Cardiac fibroblast (primary cell): ENCODE measurements at regions not wholly inside any gene's neighbourhood (a gene's known extent, or its start where the extent isn't known, plus 50 kb on each side); places are given as distances from the start of the nearest gene placed in this dataset.
A peak's percentile ranks its signal among the peaks of the same experiment; 100 is the strongest.

Experiments
- DNase-seq, 2 donors: peaks; one replicate each; pipeline versions ENCODE4 v3.0.0 to v3.0.0-alpha.2; 2010; ENCODE audit warnings: low read depth in 2 of 2
- H3K4me3 ChIP-seq, 2 donors: replicated peaks in 1 of 2; 1 replicate in 1 of 2; 2 replicates in 1 of 2; pipeline ENCODE4 v1.5.1; 2011; ENCODE audit warnings: low read depth in 2 of 2, low read length in 2 of 2, mild to moderate bottlenecking in 2 of 2, moderate library complexity in 1 of 2
- TF ChIP-seq, protein P1 (sequence below): IDR thresholded peaks from one replicate; pipeline ENCODE4 v1.5.1; 2011; ENCODE audit warnings: low read depth, mild to moderate bottlenecking, low read length, inconsistent platforms

DNA sequence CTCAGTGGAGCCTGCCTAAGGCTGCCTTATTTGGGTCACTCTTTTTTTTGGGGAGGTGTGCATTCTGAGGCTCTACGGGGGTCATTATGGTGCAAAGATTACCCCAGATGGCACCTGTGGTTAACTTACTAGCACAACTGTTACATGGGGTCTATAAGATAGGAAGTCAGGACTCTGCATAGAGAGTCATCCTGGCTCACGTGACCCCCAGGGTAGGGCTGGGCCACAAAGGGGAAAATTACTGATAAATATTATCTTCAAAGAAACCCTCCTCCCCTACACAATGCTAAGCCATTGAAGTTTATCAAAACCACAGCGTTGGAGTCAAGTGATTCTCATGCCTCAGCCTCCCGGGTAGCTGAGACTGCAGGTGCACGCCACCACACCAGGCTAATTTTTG, 397.1 kb downstream of the MN1 start:
- H3K4me3 ChIP-seq: no peak overlapping the region
- no peak for DNase-seq
- TF ChIP-seq, protein P1, sequence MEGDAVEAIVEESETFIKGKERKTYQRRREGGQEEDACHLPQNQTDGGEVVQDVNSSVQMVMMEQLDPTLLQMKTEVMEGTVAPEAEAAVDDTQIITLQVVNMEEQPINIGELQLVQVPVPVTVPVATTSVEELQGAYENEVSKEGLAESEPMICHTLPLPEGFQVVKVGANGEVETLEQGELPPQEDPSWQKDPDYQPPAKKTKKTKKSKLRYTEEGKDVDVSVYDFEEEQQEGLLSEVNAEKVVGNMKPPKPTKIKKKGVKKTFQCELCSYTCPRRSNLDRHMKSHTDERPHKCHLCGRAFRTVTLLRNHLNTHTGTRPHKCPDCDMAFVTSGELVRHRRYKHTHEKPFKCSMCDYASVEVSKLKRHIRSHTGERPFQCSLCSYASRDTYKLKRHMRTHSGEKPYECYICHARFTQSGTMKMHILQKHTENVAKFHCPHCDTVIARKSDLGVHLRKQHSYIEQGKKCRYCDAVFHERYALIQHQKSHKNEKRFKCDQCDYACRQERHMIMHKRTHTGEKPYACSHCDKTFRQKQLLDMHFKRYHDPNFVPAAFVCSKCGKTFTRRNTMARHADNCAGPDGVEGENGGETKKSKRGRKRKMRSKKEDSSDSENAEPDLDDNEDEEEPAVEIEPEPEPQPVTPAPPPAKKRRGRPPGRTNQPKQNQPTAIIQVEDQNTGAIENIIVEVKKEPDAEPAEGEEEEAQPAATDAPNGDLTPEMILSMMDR: no peak

DNA sequence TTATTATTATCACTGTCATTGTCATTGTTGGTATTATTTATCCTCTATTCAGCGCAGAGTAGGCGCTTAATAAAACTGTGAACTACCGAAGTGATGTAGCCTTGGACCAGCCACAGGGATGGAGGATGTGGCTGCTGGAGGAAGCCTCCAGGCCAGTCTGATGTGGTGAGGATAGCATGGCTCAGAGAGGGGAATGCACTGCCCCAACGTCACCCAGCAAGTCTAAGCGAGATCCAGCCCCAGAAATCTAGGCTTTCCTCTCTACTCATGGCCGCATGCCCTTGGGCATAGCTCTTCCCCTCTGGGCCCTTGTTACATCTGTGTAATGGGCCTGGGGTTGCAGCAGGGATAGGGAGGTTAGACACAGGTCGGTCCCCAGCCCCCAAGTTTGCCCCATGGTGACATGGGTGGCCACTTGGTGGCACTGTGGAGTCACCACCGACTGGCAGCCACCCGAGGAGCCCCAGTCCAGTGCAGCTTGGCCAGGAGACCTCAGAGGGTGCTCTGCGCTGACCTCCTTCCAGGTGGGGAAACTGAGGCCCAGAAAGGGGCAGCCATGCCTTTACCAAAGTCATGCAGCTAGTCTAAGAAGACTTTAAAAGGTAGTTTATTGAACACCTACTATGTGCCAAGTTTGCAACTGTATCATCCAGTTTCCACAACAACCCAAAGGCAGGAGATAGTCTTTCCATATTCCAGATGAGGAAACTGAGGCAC, 395.7 kb downstream of the MN1 start:
- TF ChIP-seq, protein P1: peak; percentile 81
- no peak overlapping the region for H3K4me3 ChIP-seq
- DNase-seq: peak; percentile 68 to 69

DNA sequence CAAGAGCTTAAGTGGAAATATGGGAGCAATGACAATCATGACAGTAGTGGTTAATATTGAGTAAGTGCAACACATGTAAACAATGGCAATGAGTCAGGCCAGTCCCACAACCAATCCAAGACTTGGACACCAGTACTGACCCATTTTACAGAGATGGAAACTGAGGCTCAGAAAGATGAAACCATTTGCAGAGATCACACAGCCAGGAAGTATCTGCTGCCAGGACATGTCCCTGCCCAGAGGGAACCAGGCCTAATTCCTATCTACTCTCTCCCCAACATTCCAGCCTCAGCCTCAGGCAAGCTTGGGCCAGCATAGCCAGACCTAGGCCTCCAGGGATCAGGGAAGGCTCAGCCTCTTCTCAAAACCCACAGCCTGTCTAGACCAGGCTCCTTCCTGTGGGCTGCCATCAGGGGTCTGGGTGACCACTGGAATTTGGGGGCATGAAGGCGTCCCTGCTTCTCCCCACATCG, 395.1 kb downstream of the MN1 start:
- TF ChIP-seq, protein P1: no peak
- DNase-seq: peak in 1 of 2 donors; percentile 51
- H3K4me3 ChIP-seq: no peak overlapping the region

DNA sequence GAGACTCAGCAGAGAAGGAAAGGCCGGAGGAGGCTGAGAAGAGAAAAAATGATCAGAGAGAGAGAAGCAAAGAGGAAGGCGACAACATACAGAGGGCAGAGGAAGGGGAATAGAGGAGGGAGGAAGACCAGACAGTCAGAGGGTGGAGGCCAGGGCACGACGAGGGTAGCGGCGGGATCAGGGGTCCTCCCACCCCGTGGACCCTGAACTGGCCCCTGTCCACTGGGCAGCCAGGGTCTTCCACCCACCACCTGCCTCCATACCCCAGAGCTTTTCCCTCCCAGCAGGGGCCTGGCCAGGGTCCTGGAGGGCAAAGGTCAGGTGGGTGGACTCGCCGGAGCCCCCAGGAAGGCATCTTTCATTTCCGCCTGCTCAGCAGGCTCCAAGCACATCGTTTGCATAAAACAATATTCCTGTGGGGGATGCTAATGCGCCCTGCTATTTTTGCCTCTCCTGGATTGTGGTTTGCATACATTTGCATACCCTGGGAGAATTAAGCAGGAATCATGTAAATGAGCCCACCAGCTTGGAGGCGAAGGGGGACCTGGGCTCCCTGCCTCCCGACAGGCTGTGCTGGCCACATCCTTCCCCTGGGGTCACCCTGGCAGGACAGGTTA, 394.1 kb downstream of the MN1 start:
- DNase-seq: no peak
- TF ChIP-seq, protein P1: no peak
- H3K4me3 ChIP-seq: no peak overlapping the region

DNA sequence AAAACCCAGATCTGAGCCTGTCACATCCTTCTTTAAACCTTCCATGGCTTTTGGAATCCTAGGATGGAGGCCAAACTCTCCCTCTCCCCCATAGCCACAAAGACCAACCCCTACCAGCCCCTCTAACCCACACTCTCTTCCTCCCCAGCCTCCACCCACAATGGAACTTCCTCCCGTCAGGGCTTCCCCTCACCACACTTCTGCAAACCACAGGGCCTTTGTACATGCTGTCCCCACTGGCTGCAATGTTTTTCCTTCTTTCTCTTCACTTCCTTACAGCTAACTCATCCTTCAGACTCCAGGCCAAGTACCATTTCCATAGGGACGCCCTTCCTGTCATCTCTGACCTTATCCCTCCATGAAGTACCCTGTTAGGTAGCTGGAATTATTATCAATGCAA, 393.5 kb downstream of the MN1 start:
- DNase-seq: no peak

DNA sequence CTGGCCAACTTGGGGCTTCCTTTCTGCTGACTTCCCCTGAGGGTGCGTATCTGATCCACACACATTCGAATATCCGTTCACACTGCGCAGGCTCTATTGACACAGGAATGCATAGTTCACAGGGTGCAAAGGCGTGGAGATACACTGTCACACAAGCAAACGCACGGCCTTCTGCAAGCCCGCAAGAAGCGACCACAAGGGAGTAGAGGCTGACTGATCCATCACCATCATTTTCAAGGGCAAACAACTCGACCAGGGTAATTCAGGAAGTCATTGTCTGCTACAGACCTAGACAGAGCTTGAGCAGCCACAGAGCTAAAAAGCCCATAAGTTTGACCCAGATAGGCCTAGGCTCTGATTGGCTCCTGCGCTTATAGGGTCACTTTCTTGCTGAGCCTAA, 392.3 kb downstream of the MN1 start:
- H3K4me3 ChIP-seq: no peak overlapping the region
- TF ChIP-seq, protein P1: no peak
- DNase-seq: peak in 1 of 2 donors; percentile 46

More for the DNA sequence above, 393.5 kb downstream of the MN1 start:
- H3K4me3 ChIP-seq: no peak overlapping the region
- TF ChIP-seq, protein P1: no peak
